Progenitor cell of endocrine pancreas (in vitro differentiated cells): ENCODE measurements at regions not wholly inside any gene's neighbourhood (a gene's known extent, or its start where the extent isn't known, plus 50 kb on each side); places are given as distances from the start of the nearest gene placed in this dataset.
"Not testable (repeated sequence)": the region's sequence is repeated elsewhere in the genome, so short reads cannot be mapped to it uniquely, and the experiment has no call there.

Experiments
- DNase-seq: peaks from one replicate; pipeline ENCODE4 v3.0.0; 2021; ENCODE audit warnings: low spot score; ENCODE audit not compliant: unreplicated experiment
- H3K27ac Mint-ChIP-seq: 2 replicates; pipeline ENCODE4 v1.8.0; 2021; ENCODE audit warnings: mild to moderate bottlenecking, moderate library complexity, mixed read lengths
- H3K27me3 Mint-ChIP-seq: 2 replicates; pipeline ENCODE4 v1.8.0; 2021; ENCODE audit warnings: mixed read lengths
- H3K36me3 Mint-ChIP-seq: 2 replicates; pipeline ENCODE4 v1.8.0; 2022; ENCODE audit warnings: mixed read lengths; ENCODE audit not compliant: insufficient read depth
- H3K4me1 Mint-ChIP-seq: 2 replicates; pipeline ENCODE4 v1.8.0; 2021; ENCODE audit warnings: low read depth, mixed read lengths
- H3K4me3 Mint-ChIP-seq: 2 replicates; pipeline ENCODE4 v1.8.0; 2021; ENCODE audit warnings: low read depth, mild to moderate bottlenecking, moderate library complexity, mixed read lengths
- H3K9me3 Mint-ChIP-seq: 2 replicates; pipeline ENCODE4 v1.8.0; 2021; ENCODE audit warnings: low read depth, mixed read lengths
- CTCF ChIP-seq: fragments of 200-600 bp; sonication (generic); IDR thresholded peaks from one replicate; pipeline ENCODE4 v1.5.0; 2021; ENCODE audit warnings: antibody characterized with exemption, mild to moderate bottlenecking; ENCODE audit not compliant: unreplicated experiment

GRCh38 chr1:5613900-5614299 lies 378.3 kb downstream of the NPHP4 start:
- Mint-ChIP-seq H3K4me3 (no peak overlapping the region), H3K4me1 (no peaks in the 10 kb centered on the region), H3K9me3 (peaks cover 3% of the 10 kb centered on the region), H3K27me3 (peaks cover 21% of the 10 kb centered on the region), H3K27ac (no peak overlapping the region), H3K36me3 (no peaks in the 10 kb centered on the region)
- TF ChIP-seq CTCF, result no peak
- no peak for DNase-seq

DNA sequence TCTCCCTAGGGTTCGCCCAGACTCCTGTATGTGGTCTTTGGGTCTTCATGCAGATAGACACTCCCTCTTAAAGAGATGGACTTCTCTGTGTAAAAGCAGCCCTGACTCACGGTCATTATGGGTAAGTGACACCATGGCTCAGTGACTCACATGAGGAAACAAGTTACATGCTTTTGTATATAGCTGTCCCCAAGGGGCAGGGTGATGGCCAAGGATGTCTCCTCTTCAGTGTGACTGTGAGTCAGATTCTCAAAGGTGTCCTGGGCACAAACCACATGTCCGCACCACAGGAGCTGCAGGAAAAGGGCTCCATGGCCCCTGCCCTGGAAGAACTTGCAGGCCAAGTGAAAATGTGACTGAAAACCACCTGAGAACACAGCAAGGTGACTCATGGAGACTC lies 380.4 kb downstream of the NPHP4 start:
- peaks cover 11% of the 10 kb centered on the region for H3K27me3 Mint-ChIP-seq
- H3K9me3 Mint-ChIP-seq, result peaks cover 8% of the 10 kb centered on the region
- no peak overlapping the region for H3K4me3 Mint-ChIP-seq
- no peaks in the 10 kb centered on the region for H3K36me3 Mint-ChIP-seq
- DNase-seq, result no peak
- no peaks in the 10 kb centered on the region for H3K4me1 Mint-ChIP-seq
- no peak overlapping the region for H3K27ac Mint-ChIP-seq
- TF ChIP-seq CTCF, result no peak

DNA sequence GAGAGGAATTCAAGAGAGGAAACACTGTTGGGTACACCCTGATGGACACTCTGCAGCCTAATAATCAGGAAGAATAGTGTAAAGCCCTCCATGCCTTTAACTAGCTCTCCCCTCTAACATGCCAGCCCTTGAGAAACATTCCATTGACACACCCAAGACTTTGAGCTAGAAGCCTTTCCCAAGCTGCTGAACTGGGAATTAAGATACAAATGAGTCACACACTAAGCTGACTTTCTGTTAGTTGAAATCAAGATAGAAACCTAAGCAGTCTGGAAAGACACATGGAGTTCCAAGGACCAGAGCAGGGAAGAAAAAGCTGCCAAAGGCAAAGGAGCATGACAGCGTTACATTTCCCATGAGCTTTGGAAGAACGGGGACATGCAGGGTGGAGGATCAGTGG lies 380.8 kb downstream of the NPHP4 start:
- no peak for TF ChIP-seq CTCF
- H3K9me3 Mint-ChIP-seq, result peaks cover 8% of the 10 kb centered on the region
- no peaks in the 10 kb centered on the region for H3K36me3 Mint-ChIP-seq
- H3K27ac Mint-ChIP-seq, result no peak overlapping the region
- H3K4me1 Mint-ChIP-seq, result no peaks in the 10 kb centered on the region
- peaks cover 11% of the 10 kb centered on the region for H3K27me3 Mint-ChIP-seq
- DNase-seq, result no peak
- no peak overlapping the region for H3K4me3 Mint-ChIP-seq

DNA sequence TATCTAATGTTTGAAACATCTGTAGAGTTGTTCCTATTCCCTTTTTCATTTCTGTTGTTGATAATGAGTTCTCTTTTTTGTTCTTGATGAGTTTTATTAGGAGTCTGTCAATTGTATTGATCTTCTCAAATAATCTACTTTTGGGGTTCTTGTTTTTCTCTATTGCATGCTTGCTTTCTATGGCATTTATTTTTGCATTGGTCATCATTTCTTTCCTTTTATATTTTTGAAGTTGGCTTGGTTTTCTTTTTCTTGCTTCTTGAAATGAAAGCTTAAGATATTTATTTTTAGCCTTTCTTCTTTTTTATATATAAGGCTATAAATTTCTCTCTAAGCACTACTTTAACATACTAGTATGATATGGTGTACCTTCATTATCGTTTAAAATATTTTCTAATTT lies 381.8 kb downstream of the NPHP4 start:
- H3K4me1 Mint-ChIP-seq, result no peaks in the 10 kb centered on the region
- no peak for DNase-seq
- peaks cover 8% of the 10 kb centered on the region for H3K9me3 Mint-ChIP-seq
- no peak overlapping the region for H3K4me3 Mint-ChIP-seq
- H3K36me3 Mint-ChIP-seq, result no peaks in the 10 kb centered on the region
- H3K27me3 Mint-ChIP-seq, result peaks cover 8% of the 10 kb centered on the region
- no peak overlapping the region for H3K27ac Mint-ChIP-seq
- no peak for TF ChIP-seq CTCF

DNA sequence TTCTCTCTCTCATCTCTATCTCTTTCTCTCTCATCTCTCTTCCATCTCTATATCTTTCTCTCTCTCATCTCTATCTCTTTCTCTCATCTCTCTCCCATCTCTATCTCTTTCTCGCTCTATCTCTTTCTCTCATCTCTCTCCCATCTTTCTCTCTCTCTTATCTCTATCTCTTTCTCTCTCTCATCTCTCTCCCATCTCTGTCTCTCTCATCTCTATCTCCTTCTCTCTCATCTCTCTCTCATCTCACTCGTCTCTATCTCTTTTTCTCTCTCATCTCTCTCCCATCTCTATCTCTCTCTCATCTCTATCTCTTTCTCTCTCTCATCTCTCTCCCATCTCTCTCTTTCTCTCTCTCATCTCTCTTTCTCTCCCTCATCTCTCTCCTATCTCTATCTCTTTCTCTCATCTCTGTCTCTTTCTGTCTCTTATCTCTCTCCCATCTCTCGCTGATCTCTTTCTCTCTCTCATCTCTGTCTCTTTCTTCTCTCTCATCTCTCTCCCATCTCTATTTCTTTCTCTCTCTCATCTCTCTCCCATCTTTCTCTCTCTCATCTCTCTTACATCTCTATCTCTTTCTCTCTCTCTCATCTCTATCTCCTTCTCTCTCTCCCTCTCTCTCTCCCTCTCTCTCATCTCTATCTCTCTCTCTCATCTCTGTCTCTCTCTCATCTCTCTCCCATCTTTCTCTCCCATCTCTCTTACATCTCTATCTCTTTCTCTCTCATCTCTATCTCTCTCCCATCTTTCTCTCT lies 388.7 kb downstream of the NPHP4 start:
- Mint-ChIP-seq H3K9me3 (peaks cover 5% of the 10 kb centered on the region), H3K27ac (no peak overlapping the region), H3K4me3 (no peak overlapping the region), H3K4me1 (peaks cover 11% of the 10 kb centered on the region), H3K36me3 (no peaks in the 10 kb centered on the region), H3K27me3 (peaks cover 30% of the 10 kb centered on the region)
- no peak for DNase-seq
- TF ChIP-seq CTCF, result no peak

DNA sequence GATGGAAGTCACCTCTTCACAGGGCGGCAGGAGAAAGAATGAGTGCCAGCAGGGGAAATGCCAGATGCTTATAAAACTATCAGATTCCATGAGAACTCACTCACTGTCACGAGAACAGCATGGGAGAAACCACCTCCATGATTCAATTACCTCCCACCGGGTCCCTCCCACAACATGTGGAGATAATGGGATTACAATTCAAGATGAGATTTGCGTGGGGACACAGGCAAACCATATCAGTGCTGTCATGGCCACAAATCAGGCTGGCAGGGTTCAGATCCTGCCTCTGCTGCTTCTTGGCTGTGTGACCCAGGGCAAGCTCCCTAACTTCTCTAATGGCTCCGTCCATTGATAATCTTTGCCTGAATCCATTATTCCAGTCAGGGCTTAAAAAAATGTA lies 389.5 kb downstream of the NPHP4 start:
- H3K27ac Mint-ChIP-seq, DNase-seq, H3K4me3 Mint-ChIP-seq, H3K36me3 Mint-ChIP-seq, H3K9me3 Mint-ChIP-seq: not testable (repeated sequence)
- Mint-ChIP-seq H3K27me3 (peaks cover 30% of the 10 kb centered on the region), H3K4me1 (peaks cover 19% of the 10 kb centered on the region)
